ENCODE measurements at regions not wholly inside any gene's neighbourhood (a gene's known extent, or its start where the extent isn't known, plus 50 kb on each side); places are given as distances from the start of the nearest gene placed in this dataset.

DNA sequence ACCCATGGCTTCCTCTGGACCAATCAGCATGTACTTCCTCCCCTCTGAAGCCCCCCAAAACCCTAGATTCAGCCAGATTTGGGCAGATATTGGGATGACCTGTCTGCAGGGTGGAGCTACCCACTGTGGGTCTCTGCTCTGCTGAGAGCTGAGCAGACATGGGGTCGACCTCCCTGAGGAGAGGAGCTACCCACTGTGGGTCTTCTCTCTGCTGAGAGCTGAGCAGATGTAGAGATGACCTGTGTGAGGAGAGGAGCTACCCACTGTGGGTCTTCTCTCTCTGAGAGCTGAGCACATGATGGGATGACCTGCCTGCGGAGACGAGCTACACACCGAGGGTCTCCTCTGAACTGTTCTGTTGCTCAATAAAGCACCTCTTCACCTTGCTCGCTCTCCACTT is 89.6 kb downstream of the CAVIN4 start:
- TF ChIP-seq, protein P1, sequence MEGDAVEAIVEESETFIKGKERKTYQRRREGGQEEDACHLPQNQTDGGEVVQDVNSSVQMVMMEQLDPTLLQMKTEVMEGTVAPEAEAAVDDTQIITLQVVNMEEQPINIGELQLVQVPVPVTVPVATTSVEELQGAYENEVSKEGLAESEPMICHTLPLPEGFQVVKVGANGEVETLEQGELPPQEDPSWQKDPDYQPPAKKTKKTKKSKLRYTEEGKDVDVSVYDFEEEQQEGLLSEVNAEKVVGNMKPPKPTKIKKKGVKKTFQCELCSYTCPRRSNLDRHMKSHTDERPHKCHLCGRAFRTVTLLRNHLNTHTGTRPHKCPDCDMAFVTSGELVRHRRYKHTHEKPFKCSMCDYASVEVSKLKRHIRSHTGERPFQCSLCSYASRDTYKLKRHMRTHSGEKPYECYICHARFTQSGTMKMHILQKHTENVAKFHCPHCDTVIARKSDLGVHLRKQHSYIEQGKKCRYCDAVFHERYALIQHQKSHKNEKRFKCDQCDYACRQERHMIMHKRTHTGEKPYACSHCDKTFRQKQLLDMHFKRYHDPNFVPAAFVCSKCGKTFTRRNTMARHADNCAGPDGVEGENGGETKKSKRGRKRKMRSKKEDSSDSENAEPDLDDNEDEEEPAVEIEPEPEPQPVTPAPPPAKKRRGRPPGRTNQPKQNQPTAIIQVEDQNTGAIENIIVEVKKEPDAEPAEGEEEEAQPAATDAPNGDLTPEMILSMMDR (IDR thresholded peaks at IDR 0.05), result no peak
- TF ChIP-seq POLR2AphosphoS5 (IDR thresholded peaks at IDR 0.05), result no peak

Data from breast epithelium (tissue), 3 donors.